K562 (cell line): ENCODE measurements at regions not wholly inside any gene's neighbourhood (a gene's known extent, or its start where the extent isn't known, plus 50 kb on each side); places are given as distances from the start of the nearest gene placed in this dataset.

ENCODE experiments used
- BRF1 ChIP-seq: IDR thresholded peaks from 3 replicates; pipeline ENCODE4 v1.6.1; 2011; ENCODE audit warnings: borderline replicate concordance, mild to moderate bottlenecking; ENCODE audit not compliant: insufficient read length; ENCODE audit errors: extremely low read depth
- HDAC1 ChIP-seq, 2 experiments: fragments of 450-650 bp; IDR thresholded peaks; 2 replicates each; pipeline ENCODE4 v1.6.1; 2016 to 2017; ENCODE audit warnings: inconsistent platforms in 1 of 2, mild to moderate bottlenecking in 1 of 2, moderate library complexity in 1 of 2
- HIVEP1 ChIP-seq: fragments of 250-450 bp; sonication (Bioruptor Pico); IDR thresholded peaks from 2 replicates; pipeline ENCODE4 v1.4.0; 2020; ENCODE audit warnings: mild to moderate bottlenecking
- MXI1 ChIP-seq: IDR thresholded peaks from 2 replicates; pipeline ENCODE4 v1.6.1; 2011; ENCODE audit warnings: low read depth, mild to moderate bottlenecking, improper control_type of control experiment, low read length
- POLR2AphosphoS5 ChIP-seq: IDR thresholded peaks from 2 replicates; pipeline ENCODE4 v1.6.1; 2011; ENCODE audit warnings: mild to moderate bottlenecking, low read depth, low read length, moderate library complexity; ENCODE audit not compliant: control insufficient read depth, insufficient read depth
- TCFL5 ChIP-seq: fragments of 250-450 bp; sonication (Bioruptor Pico); conservative IDR thresholded peaks from 2 replicates; pipeline ENCODE4 v1.6.1; 2021; ENCODE audit warnings: mild to moderate bottlenecking, moderate library complexity, matching md5 sums
- ZNF24 ChIP-seq: fragments of 450-650 bp; IDR thresholded peaks from 2 replicates; pipeline ENCODE4 v1.6.1; 2016
- ZNF354B ChIP-seq: fragments of 250-450 bp; sonication (Bioruptor Pico); IDR thresholded peaks from 2 replicates; pipeline ENCODE4 v1.4.0; 2020
- TF ChIP-seq, protein P1 (sequence below), 3 experiments: IDR thresholded peaks in 2 of 3; conservative IDR thresholded peaks in 1 of 3; 2 replicates each; pipeline ENCODE4 v1.5.1; 2011 to 2012; ENCODE audit warnings: low read length in 3 of 3, mild to moderate bottlenecking in 3 of 3, control low read depth in 2 of 3, improper control_type of control experiment in 1 of 3, inconsistent platforms in 1 of 3, low read depth in 1 of 3, mixed read lengths in 1 of 3, moderate library complexity in 1 of 3; ENCODE audit not compliant: insufficient read depth in 2 of 3
- TF ChIP-seq, protein P2 (sequence below): fragments of 250-450 bp; sonication (Bioruptor Pico); IDR thresholded peaks from 2 replicates; pipeline ENCODE4 v1.5.0; 2022; ENCODE audit warnings: mild to moderate bottlenecking
- TF ChIP-seq, protein P3 (sequence below): fragments of 450-650 bp; IDR thresholded peaks from 2 replicates; pipeline ENCODE4 v1.6.1; 2016; ENCODE audit warnings: mild to moderate bottlenecking
- TF ChIP-seq, protein P4 (sequence below): sonication (generic); formaldehyde crosslinking; IDR thresholded peaks from 2 replicates; pipeline ENCODE4 v1.9.0; 2022; ENCODE audit warnings: mild to moderate bottlenecking, missing genetic modification reagents
- TF ChIP-seq, protein P5 (sequence below): fragments of 150-350 bp; IDR thresholded peaks from 2 replicates; pipeline ENCODE4 v1.6.1; 2014; ENCODE audit warnings: low read depth, mild to moderate bottlenecking, low read length, borderline replicate concordance
- TF ChIP-seq, protein P6 (sequence below): sonication (generic); IDR thresholded peaks from 2 replicates; pipeline ENCODE4 v1.6.1; 2016

DNA sequence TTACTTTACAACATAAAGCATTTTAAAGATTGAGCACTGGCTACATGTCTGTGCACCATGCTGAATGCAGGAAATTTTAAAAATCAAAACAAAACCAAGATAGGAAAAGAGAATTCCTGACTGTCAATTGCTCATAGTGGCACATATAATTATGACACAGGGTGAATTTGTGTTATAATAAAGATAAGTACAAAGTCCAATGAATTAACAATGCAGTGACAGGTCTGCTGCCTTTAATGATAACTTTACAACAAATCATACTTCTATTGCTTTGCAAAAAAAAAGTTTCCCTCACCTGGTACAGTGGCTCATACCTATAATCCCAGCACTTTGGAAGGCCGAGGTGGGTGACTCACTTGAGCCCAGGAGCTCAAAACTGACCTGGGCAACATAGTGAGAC lies 93.8 kb upstream of the OSBPL8 start:
- TF ChIP-seq MXI1, result no peak
- no peak for TF ChIP-seq HDAC1 (IDR thresholded peaks at IDR 0.05)
- TF ChIP-seq, protein P1, sequence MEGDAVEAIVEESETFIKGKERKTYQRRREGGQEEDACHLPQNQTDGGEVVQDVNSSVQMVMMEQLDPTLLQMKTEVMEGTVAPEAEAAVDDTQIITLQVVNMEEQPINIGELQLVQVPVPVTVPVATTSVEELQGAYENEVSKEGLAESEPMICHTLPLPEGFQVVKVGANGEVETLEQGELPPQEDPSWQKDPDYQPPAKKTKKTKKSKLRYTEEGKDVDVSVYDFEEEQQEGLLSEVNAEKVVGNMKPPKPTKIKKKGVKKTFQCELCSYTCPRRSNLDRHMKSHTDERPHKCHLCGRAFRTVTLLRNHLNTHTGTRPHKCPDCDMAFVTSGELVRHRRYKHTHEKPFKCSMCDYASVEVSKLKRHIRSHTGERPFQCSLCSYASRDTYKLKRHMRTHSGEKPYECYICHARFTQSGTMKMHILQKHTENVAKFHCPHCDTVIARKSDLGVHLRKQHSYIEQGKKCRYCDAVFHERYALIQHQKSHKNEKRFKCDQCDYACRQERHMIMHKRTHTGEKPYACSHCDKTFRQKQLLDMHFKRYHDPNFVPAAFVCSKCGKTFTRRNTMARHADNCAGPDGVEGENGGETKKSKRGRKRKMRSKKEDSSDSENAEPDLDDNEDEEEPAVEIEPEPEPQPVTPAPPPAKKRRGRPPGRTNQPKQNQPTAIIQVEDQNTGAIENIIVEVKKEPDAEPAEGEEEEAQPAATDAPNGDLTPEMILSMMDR (IDR thresholded peaks at IDR 0.05 in 2 of 3, conservative IDR thresholded peaks at IDR 0.05 in 1 of 3; ENCODE audit: insufficient read depth in 2 of 3, low read depth in 1 of 3, low read length in 3 of 3), result no peak
- TF ChIP-seq HIVEP1 (CRISPR knock-in tag), result no peak
- TF ChIP-seq, protein P2, sequence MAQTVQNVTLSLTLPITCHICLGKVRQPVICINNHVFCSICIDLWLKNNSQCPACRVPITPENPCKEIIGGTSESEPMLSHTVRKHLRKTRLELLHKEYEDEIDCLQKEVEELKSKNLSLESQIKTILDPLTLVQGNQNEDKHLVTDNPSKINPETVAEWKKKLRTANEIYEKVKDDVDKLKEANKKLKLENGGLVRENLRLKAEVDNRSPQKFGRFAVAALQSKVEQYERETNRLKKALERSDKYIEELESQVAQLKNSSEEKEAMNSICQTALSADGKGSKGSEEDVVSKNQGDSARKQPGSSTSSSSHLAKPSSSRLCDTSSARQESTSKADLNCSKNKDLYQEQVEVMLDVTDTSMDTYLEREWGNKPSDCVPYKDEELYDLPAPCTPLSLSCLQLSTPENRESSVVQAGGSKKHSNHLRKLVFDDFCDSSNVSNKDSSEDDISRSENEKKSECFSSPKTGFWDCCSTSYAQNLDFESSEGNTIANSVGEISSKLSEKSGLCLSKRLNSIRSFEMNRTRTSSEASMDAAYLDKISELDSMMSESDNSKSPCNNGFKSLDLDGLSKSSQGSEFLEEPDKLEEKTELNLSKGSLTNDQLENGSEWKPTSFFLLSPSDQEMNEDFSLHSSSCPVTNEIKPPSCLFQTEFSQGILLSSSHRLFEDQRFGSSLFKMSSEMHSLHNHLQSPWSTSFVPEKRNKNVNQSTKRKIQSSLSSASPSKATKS (CRISPR knock-in tag), result no peak
- no peak for TF ChIP-seq POLR2AphosphoS5
- TF ChIP-seq, protein P3, sequence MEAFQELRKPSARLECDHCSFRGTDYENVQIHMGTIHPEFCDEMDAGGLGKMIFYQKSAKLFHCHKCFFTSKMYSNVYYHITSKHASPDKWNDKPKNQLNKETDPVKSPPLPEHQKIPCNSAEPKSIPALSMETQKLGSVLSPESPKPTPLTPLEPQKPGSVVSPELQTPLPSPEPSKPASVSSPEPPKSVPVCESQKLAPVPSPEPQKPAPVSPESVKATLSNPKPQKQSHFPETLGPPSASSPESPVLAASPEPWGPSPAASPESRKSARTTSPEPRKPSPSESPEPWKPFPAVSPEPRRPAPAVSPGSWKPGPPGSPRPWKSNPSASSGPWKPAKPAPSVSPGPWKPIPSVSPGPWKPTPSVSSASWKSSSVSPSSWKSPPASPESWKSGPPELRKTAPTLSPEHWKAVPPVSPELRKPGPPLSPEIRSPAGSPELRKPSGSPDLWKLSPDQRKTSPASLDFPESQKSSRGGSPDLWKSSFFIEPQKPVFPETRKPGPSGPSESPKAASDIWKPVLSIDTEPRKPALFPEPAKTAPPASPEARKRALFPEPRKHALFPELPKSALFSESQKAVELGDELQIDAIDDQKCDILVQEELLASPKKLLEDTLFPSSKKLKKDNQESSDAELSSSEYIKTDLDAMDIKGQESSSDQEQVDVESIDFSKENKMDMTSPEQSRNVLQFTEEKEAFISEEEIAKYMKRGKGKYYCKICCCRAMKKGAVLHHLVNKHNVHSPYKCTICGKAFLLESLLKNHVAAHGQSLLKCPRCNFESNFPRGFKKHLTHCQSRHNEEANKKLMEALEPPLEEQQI, result no peak
- TF ChIP-seq, protein P4, sequence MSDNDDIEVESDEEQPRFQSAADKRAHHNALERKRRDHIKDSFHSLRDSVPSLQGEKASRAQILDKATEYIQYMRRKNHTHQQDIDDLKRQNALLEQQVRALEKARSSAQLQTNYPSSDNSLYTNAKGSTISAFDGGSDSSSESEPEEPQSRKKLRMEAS (CRISPR knock-in tag), result no peak
- no peak for TF ChIP-seq BRF1
- TF ChIP-seq TCFL5 (CRISPR knock-in tag), result no peak
- TF ChIP-seq ZNF24, result no peak
- TF ChIP-seq, protein P5, sequence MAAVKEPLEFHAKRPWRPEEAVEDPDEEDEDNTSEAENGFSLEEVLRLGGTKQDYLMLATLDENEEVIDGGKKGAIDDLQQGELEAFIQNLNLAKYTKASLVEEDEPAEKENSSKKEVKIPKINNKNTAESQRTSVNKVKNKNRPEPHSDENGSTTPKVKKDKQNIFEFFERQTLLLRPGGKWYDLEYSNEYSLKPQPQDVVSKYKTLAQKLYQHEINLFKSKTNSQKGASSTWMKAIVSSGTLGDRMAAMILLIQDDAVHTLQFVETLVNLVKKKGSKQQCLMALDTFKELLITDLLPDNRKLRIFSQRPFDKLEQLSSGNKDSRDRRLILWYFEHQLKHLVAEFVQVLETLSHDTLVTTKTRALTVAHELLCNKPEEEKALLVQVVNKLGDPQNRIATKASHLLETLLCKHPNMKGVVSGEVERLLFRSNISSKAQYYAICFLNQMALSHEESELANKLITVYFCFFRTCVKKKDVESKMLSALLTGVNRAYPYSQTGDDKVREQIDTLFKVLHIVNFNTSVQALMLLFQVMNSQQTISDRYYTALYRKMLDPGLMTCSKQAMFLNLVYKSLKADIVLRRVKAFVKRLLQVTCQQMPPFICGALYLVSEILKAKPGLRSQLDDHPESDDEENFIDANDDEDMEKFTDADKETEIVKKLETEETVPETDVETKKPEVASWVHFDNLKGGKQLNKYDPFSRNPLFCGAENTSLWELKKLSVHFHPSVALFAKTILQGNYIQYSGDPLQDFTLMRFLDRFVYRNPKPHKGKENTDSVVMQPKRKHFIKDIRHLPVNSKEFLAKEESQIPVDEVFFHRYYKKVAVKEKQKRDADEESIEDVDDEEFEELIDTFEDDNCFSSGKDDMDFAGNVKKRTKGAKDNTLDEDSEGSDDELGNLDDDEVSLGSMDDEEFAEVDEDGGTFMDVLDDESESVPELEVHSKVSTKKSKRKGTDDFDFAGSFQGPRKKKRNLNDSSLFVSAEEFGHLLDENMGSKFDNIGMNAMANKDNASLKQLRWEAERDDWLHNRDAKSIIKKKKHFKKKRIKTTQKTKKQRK, result no peak
- TF ChIP-seq ZNF354B (CRISPR knock-in tag), result no peak
- TF ChIP-seq, protein P6, sequence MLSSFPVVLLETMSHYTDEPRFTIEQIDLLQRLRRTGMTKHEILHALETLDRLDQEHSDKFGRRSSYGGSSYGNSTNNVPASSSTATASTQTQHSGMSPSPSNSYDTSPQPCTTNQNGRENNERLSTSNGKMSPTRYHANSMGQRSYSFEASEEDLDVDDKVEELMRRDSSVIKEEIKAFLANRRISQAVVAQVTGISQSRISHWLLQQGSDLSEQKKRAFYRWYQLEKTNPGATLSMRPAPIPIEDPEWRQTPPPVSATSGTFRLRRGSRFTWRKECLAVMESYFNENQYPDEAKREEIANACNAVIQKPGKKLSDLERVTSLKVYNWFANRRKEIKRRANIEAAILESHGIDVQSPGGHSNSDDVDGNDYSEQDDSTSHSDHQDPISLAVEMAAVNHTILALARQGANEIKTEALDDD, result no peak
